Fibroblast of skin of right quadriceps (primary cell): ENCODE measurements at regions not wholly inside any gene's neighbourhood (a gene's known extent, or its start where the extent isn't known, plus 50 kb on each side); places are given as distances from the start of the nearest gene placed in this dataset.
"Not testable (repeated sequence)": the region's sequence is repeated elsewhere in the genome, so short reads cannot be mapped to it uniquely, and the experiment has no call there.

Experiments
- DNase-seq: peaks from one replicate; pipeline ENCODE4 v3.0.0-alpha.2; 2013

GRCh38 chr1:113269168-113269963, 120.9 kb upstream of the MAGI3 start:
- DNase-seq: no peak

GRCh38 chr1:113271039-113271438, 119.3 kb upstream of the MAGI3 start:
- no peak for DNase-seq

GRCh38 chr1:113275083-113275482, 115.2 kb upstream of the MAGI3 start:
- DNase-seq: no peak

- DNase-seq: no peak
Measured at GRCh38 chr1:113275691-113276090, 114.6 kb upstream of the MAGI3 start.

- DNase-seq: no peak
Measured at GRCh38 chr1:113276507-113276906, 113.8 kb upstream of the MAGI3 start.

- no peak for DNase-seq
Measured at GRCh38 chr1:113278371-113278770, 111.9 kb upstream of the MAGI3 start.

- no peak for DNase-seq
Measured at GRCh38 chr1:113278777-113279176, 111.5 kb upstream of the MAGI3 start.

- no peak for DNase-seq
Measured at GRCh38 chr1:113279776-113280391, 110.4 kb upstream of the MAGI3 start.

GRCh38 chr1:113280581-113280980, 109.7 kb upstream of the MAGI3 start:
- DNase-seq: no peak

- DNase-seq: no peak
Measured at GRCh38 chr1:113281550-113281949, 108.8 kb upstream of the MAGI3 start.

- DNase-seq: no peak
Measured at GRCh38 chr1:113282008-113282892, 108.1 kb upstream of the MAGI3 start.

- no peak for DNase-seq
Measured at GRCh38 chr1:113282893-113283285, 107.4 kb upstream of the MAGI3 start.

- DNase-seq: no peak
Measured at GRCh38 chr1:113283914-113284313, 106.4 kb upstream of the MAGI3 start.

- no peak for DNase-seq
Measured at GRCh38 chr1:113286156-113286555, 104.2 kb upstream of the MAGI3 start.

- DNase-seq: no peak
Measured at GRCh38 chr1:113291777-113292602, 98.3 kb upstream of the MAGI3 start.

- no peak for DNase-seq
Measured at GRCh38 chr1:113292603-113293255, 97.6 kb upstream of the MAGI3 start.

GRCh38 chr1:113293256-113293626, 97.1 kb upstream of the MAGI3 start:
- DNase-seq: no peak

- no peak for DNase-seq
Measured at GRCh38 chr1:113297749-113298148, 92.6 kb upstream of the MAGI3 start.

GRCh38 chr1:113298941-113299340, 91.4 kb upstream of the MAGI3 start:
- DNase-seq: no peak

GRCh38 chr1:113302636-113303035, 87.7 kb upstream of the MAGI3 start:
- DNase-seq: no peak

- no peak for DNase-seq
Measured at GRCh38 chr1:113303267-113303666, 87.0 kb upstream of the MAGI3 start.

- DNase-seq: not testable (repeated sequence)
Measured at GRCh38 chr1:113305029-113305428, 85.3 kb upstream of the MAGI3 start.
